HEK293T (cell line): ENCODE measurements at regions not wholly inside any gene's neighbourhood (a gene's known extent, or its start where the extent isn't known, plus 50 kb on each side); places are given as distances from the start of the nearest gene placed in this dataset.

Source experiments
- CTCF ChIA-PET: fragments of 350-600 bp; formaldehyde crosslinking; extraction: SDS; loops from one replicate; lab custom pipeline; 2021; ENCODE audit warnings: antibody characterized with exemption, inconsistent platforms; lab: Yijun Ruan, JAX
- POLR2A ChIA-PET: fragments of 350-600 bp; formaldehyde crosslinking; extraction: SDS; loops from one replicate; lab custom pipeline; 2020; ENCODE audit warnings: antibody characterized with exemption, inconsistent platforms; lab: Yijun Ruan, JAX
- DNase-seq: peaks from one replicate; pipeline ENCODE4 v3.0.0; 2012; ENCODE audit warnings: mixed read lengths; ENCODE audit errors: extremely low spot score
- ARNT ChIP-seq: fragments of 450-650 bp; IDR thresholded peaks from 2 replicates; pipeline ENCODE4 v1.6.1; 2017; ENCODE audit warnings: mild to moderate bottlenecking
- BHLHE40 ChIP-seq: fragments of 450-650 bp; IDR thresholded peaks from 2 replicates; pipeline ENCODE4 v1.6.1; 2016; ENCODE audit warnings: mild to moderate bottlenecking, moderate library complexity, borderline replicate concordance
- CTBP1 ChIP-seq: fragments of 450-650 bp; IDR thresholded peaks from 2 replicates; pipeline ENCODE4 v1.6.1; 2016; ENCODE audit warnings: borderline replicate concordance
- ELF4 ChIP-seq: fragments of 450-650 bp; IDR thresholded peaks from 2 replicates; pipeline ENCODE4 v1.6.1; 2017; ENCODE audit warnings: antibody characterized with exemption
- FOXA1 ChIP-seq: fragments of 450-650 bp; IDR thresholded peaks from 2 replicates; pipeline ENCODE4 v1.6.1; 2016; ENCODE audit warnings: mild to moderate bottlenecking
- FOXK2 ChIP-seq: fragments of 450-650 bp; IDR thresholded peaks from 2 replicates; pipeline ENCODE4 v1.6.1; 2016; ENCODE audit warnings: mild to moderate bottlenecking
- FOXM1 ChIP-seq: fragments of 450-650 bp; IDR thresholded peaks from 2 replicates; pipeline ENCODE4 v1.6.1; 2017; ENCODE audit warnings: mild to moderate bottlenecking, borderline replicate concordance
- HDGF ChIP-seq: fragments of 450-650 bp; IDR thresholded peaks from 2 replicates; pipeline ENCODE4 v1.6.1; 2017; ENCODE audit warnings: antibody characterized with exemption, borderline replicate concordance
- L3MBTL2 ChIP-seq: fragments of 450-650 bp; conservative IDR thresholded peaks from 2 replicates; pipeline ENCODE4 v1.6.1; 2016; ENCODE audit warnings: mild to moderate bottlenecking
- LEF1 ChIP-seq: fragments of 450-650 bp; IDR thresholded peaks from 2 replicates; pipeline ENCODE4 v1.6.1; 2017; ENCODE audit warnings: mild to moderate bottlenecking, borderline replicate concordance
- NFRKB ChIP-seq: fragments of 450-650 bp; IDR thresholded peaks from 2 replicates; pipeline ENCODE4 v1.6.1; 2016; ENCODE audit warnings: mild to moderate bottlenecking, moderate library complexity
- PKNOX1 ChIP-seq: fragments of 450-650 bp; IDR thresholded peaks from 2 replicates; pipeline ENCODE4 v1.6.1; 2016
- SP1 ChIP-seq: fragments of 450-650 bp; IDR thresholded peaks from 2 replicates; pipeline ENCODE4 v1.6.1; 2017
- SUZ12 ChIP-seq: fragments of 450-650 bp; IDR thresholded peaks from 2 replicates; pipeline ENCODE4 v1.6.1; 2016; ENCODE audit warnings: mild to moderate bottlenecking
- TARDBP ChIP-seq: fragments of 450-650 bp; IDR thresholded peaks from 2 replicates; pipeline ENCODE4 v1.6.1; 2016
- ZNF384 ChIP-seq: fragments of 450-650 bp; IDR thresholded peaks from 2 replicates; pipeline ENCODE4 v1.6.1; 2016

GRCh38 chr2:226121046-226121738 lies 678.4 kb downstream of the IRS1 start:
- CTCF ChIA-PET: no interaction called here
- POLR2A ChIA-PET: no interaction called here
- no peak for TF ChIP-seq BHLHE40
- TF ChIP-seq L3MBTL2: no peak
- no peak for TF ChIP-seq LEF1
- TF ChIP-seq ARNT: no peak
- TF ChIP-seq FOXK2: no peak
- no peak for TF ChIP-seq FOXA1
- no peak for TF ChIP-seq SUZ12
- no peak for TF ChIP-seq NFRKB
- TF ChIP-seq HDGF: no peak
- no peak for TF ChIP-seq FOXM1
- no peak for TF ChIP-seq TARDBP
- no peak for TF ChIP-seq ELF4
- TF ChIP-seq CTBP1: no peak
- TF ChIP-seq PKNOX1: no peak
- no peak for TF ChIP-seq SP1
- DNase-seq: no peak

- ChIA-PET POLR2A (no interaction called here), CTCF (no interaction called here)
- DNase-seq: no peak
- TF ChIP-seq FOXM1: no peak
- no peak for TF ChIP-seq FOXK2
- no peak for TF ChIP-seq LEF1
- TF ChIP-seq PKNOX1: no peak
- TF ChIP-seq L3MBTL2: no peak
- TF ChIP-seq TARDBP: no peak
- TF ChIP-seq ELF4: no peak
- TF ChIP-seq NFRKB: no peak
- TF ChIP-seq ARNT: no peak
- no peak for TF ChIP-seq SUZ12
- no peak for TF ChIP-seq SP1
- no peak for TF ChIP-seq BHLHE40
- no peak for TF ChIP-seq FOXA1
- TF ChIP-seq CTBP1: no peak
- no peak for TF ChIP-seq ZNF384
- TF ChIP-seq HDGF: no peak
These were observed 680.9 kb downstream of the IRS1 start for GRCh38 chr2:226118471-226119429.

- no peak for TF ChIP-seq BHLHE40
- TF ChIP-seq HDGF: no peak
- no peak for TF ChIP-seq ZNF384
- no peak for TF ChIP-seq SP1
- no peak for TF ChIP-seq LEF1
- TF ChIP-seq FOXK2: no peak
- no peak for TF ChIP-seq L3MBTL2
- TF ChIP-seq ELF4: no peak
- TF ChIP-seq CTBP1: no peak
- no peak for TF ChIP-seq SUZ12
- no peak for TF ChIP-seq FOXM1
- TF ChIP-seq FOXA1: no peak
- TF ChIP-seq PKNOX1: no peak
- no peak for TF ChIP-seq ARNT
- TF ChIP-seq TARDBP: no peak
- no peak for DNase-seq
- ChIA-PET CTCF (no interaction called here), POLR2A (no interaction called here)
These were observed 682.0 kb downstream of the IRS1 start for GRCh38 chr2:226117510-226118065.

GRCh38 chr2:226116346-226116745 lies 683.3 kb downstream of the IRS1 start:
- TF ChIP-seq ZNF384 (no peak), L3MBTL2 (no peak), CTBP1 (no peak), SUZ12 (no peak), ELF4 (no peak), FOXA1 (no peak), TARDBP (no peak), BHLHE40 (no peak), NFRKB (no peak)
- DNase-seq: no peak
- CTCF ChIA-PET: no interaction called here
- POLR2A ChIA-PET: no interaction called here

- POLR2A ChIA-PET: no interaction called here
- CTCF ChIA-PET: no interaction called here
- TF ChIP-seq ELF4 (no peak), PKNOX1 (no peak), FOXK2 (no peak), FOXA1 (no peak), L3MBTL2 (no peak), NFRKB (no peak), SP1 (no peak), BHLHE40 (no peak), CTBP1 (no peak), HDGF (no peak), FOXM1 (no peak), TARDBP (no peak)
- DNase-seq: no peak
These were observed 683.8 kb downstream of the IRS1 start for GRCh38 chr2:226115832-226116200.
